ENCODE measurements at regions not wholly inside any gene's neighbourhood (a gene's known extent, or its start where the extent isn't known, plus 50 kb on each side); places are given as distances from the start of the nearest gene placed in this dataset.
A peak's percentile ranks its signal among the peaks of the same experiment; 100 is the strongest.

DNA sequence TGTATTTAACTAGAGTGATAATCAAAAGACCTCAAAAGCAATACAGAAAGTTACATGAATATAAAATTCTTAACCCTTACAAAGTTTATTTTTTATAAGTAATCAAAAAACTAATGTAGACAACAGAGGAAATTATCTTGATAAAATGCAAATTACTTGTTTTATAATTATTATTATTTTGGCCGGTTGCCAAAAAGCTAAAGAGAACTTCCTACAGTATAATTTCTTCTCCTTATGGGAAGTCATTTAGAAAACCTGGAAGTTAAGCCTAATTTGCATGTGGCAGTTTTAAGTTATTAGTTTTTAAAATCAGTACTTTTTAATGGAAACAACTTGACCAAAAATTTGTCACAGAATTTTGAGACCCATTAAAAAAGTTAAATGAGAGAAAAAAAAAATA, 621.3 kb upstream of the PCDH10 start:
- DNase-seq (ENCODE audit: low read depth, low spot score) = no peak

GRCh38 chr4:132530861-132531260, 618.2 kb upstream of the PCDH10 start:
- DNase-seq (ENCODE audit: low read depth, low spot score) = no peak

GRCh38 chr4:132540268-132540667, 608.8 kb upstream of the PCDH10 start:
- no peak for DNase-seq (ENCODE audit: low read depth, low spot score)

DNA sequence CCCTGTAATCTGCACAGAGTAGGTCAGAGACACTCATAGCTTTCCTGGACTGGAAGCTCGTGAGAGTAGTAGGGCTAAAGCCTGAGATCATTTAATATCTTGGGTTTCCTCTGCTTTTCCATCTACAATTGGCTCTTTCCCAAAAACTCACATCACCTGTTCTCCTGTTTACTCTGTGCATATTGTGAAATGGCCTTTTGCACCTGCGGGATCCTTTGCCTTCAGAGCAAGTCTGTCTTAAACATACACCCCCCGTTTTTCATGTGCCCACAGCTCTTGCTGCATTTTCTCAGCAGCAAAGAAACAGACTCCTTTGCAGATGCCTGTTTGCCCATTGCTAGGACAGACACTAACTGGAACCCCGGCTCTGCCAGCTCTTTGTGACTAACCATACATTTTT, 608.3 kb upstream of the PCDH10 start:
- no peak for DNase-seq (ENCODE audit: low read depth, low spot score)

GRCh38 chr4:132542228-132542627, 606.9 kb upstream of the PCDH10 start:
- no peak for DNase-seq (ENCODE audit: low read depth, low spot score)

- DNase-seq (ENCODE audit: low read depth, low spot score) = no peak
These were observed 600.6 kb upstream of the PCDH10 start for GRCh38 chr4:132548463-132548862.

GRCh38 chr4:132556316-132556715, 592.8 kb upstream of the PCDH10 start:
- no peak for DNase-seq (ENCODE audit: low read depth, low spot score)

- no peak for DNase-seq (ENCODE audit: low read depth, low spot score)
These were observed 591.4 kb upstream of the PCDH10 start for GRCh38 chr4:132557660-132558059.

DNA sequence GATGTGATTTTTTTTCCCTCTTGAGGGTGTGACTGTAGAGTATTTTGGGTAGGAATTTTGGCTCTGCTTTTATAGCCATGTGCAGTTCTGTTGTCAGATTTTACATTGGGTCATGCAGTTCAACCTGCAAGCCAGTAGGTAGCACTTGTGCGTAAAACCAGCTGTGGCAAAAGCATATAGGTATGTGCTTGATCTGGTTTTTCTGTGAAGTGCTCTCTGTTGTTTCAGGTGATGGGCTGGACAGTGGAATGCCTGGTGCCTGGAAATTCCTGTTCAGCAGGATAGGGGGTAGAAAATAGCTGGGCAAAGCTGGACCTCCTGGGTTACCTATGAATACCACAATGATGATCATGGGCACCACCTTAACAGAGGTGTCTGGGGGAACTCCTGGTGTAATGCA, 584.2 kb upstream of the PCDH10 start:
- DNase-seq (ENCODE audit: low read depth, low spot score) = no peak

GRCh38 chr4:132565542-132565941, 583.6 kb upstream of the PCDH10 start:
- no peak for DNase-seq (ENCODE audit: low read depth, low spot score)

GRCh38 chr4:132572210-132572609, 576.9 kb upstream of the PCDH10 start:
- DNase-seq (ENCODE audit: low read depth, low spot score) = peak; percentile 46

DNA sequence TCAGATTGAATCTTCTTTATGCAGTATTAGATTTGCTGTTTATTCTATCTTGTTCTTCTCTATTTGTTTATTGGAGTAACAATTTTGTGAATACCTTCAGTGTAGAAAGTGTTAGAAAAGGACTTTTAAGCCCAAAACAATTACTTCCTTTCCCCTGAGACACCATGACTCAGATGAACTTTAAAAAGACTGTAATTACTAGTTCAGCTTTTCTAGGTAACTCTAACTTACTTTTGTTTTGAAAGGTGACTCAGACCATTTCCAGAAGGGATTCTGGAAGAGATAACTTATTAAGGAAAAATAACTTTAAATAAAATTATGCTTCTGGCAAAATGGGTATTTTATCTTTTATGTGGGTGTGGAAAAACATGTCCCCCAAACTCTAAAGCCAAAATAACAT, 561.5 kb upstream of the PCDH10 start:
- DNase-seq (ENCODE audit: low read depth, low spot score) = no peak

DNA sequence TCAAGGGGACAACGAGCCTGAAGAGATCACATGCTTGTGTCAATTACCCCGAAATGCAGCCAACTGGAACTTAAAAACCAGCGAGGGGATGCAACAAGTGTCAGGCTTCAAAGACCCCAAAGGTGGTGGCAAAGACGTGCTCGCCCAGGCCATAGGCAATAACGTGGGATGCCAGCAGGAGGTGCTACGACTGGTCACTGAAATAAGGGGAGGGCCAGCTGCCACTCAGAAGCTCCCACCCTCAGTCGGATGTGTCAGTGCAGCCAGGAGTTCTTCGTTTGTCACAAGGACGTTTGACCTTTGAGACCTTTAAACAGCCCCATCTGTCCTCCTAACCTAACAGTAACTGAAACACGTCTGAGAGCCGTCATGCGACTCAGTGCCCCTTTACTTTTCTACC, 556.8 kb upstream of the PCDH10 start:
- no peak for DNase-seq (ENCODE audit: low read depth, low spot score)

DNA sequence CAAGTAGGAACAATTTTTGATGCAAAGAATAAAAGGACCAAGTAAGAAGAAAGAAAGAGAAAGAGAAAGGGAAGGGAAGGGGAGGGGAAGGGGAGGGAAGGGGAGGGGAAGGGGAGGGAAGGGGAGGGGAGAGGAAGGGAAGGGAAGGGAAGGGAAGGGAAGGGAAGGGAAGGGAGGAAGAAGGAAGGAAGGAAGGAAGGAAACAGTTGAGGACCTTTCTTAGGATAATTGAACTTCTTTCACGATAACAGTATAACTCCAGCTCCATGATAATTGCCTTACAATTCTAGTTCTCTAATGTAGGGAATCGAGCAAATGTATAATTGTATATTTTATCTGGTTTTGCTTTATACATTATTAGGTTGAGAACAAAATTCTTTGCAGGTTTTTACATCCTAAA, 556.2 kb upstream of the PCDH10 start:
- no peak for DNase-seq (ENCODE audit: low read depth, low spot score)

- DNase-seq (ENCODE audit: low read depth, low spot score) = no peak
These were observed 555.2 kb upstream of the PCDH10 start for GRCh38 chr4:132593717-132594400.

GRCh38 chr4:132596186-132596585, 552.9 kb upstream of the PCDH10 start:
- no peak for DNase-seq (ENCODE audit: low read depth, low spot score)

DNA sequence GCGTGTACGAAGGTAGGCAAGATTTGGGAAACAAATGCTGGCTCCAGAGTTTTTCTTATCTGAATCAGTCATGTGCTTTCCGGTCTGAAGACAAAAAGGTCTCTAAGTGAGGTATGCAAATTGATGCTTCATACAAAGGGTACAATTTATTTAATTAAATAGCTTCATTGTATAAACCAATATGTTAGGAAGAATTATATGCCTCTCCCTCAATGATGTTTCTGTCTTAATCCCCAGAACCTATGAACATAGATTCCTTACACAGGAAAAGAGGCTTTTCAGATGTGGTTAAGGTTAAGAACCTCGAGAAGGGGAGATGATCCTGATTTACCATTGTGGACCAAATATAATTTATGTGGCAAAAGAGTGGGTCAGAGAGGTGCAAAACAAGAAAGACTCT, 543.5 kb upstream of the PCDH10 start:
- DNase-seq (ENCODE audit: low read depth, low spot score) = no peak

- no peak for DNase-seq (ENCODE audit: low read depth, low spot score)
These were observed 534.4 kb upstream of the PCDH10 start for GRCh38 chr4:132614682-132615081.

DNA sequence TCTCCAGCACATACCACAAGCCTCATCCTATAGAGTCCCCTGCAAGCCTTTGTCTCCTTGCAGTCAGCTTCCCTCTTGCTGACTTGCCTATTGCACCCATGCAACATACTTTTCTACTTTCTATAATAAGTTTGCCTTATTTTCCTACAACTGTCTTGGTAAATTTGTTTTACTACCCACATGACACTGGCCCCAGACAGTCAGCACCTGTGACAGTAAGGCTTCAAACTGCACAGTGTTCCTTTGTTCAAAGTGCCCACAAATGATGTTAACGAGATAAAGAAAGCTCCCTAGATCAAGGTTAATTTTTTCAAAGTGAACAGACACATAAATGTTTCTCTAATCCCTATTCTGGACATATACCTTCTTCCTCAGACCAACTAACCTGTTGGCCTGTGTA, 529.1 kb upstream of the PCDH10 start:
- DNase-seq (ENCODE audit: low read depth, low spot score) = no peak

DNA sequence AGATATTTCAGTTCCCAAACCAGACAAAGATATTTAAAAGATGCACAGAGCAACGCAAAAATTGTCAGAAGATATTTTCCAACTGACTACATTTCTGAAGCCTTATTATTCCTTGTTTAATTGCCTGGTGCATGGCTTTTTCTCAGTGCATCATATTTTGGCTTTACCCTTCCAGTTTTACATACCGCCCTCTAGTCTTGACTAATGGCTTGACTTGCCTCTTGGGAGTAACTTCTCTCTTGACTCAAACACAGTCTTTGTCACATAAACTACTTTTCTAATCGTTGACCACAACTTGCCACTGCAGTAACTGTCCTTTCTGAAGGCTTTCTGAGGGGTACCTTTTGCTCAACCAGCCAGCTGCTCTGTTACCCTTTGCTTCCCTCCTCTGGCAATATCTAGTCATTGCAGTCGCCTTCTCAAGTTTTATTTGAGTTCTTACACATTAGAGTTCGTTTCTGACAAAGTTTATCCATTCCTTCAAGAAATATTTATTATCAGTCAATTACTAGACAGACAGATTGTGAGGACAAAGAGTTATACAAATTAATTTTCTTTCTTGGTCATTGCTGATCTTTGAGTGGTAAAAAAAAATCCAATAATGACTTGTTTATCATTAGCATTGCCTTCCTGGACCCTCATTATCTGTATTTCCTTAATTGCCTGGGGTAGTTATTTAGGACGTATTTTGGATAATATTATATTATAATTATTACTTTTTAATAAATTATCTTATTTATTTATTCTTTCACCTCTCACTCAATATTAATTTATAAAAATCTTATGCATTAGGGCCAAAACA, 506.9 kb upstream of the PCDH10 start:
- DNase-seq (ENCODE audit: low read depth, low spot score) = no peak

DNA sequence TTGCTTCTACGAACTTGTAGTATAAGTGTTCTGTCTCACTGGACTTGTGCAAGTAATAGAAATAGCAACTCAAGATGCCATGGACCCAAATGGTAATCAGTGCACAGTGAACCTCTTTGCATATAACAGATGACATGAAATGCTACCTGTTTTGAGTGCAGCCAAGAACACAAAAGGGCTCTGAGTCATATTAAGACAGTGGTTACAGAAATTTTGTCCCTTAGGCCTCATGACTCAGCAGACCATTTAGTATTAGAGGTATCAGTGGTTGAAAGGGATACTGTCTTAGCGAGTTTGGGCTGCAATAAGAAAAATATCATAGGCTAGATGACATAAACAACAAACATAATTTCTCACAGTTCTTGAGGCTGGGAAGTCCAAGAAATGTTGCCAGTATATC, 502.9 kb upstream of the PCDH10 start:
- no peak for DNase-seq (ENCODE audit: low read depth, low spot score)

GRCh38 chr4:132651196-132651595, 497.9 kb upstream of the PCDH10 start:
- DNase-seq (ENCODE audit: low read depth, low spot score) = no peak

GRCh38 chr4:132660181-132660580, 488.9 kb upstream of the PCDH10 start:
- DNase-seq (ENCODE audit: low read depth, low spot score) = no peak
